Right atrium auricular region (tissue), 2 donors: ENCODE measurements at regions not wholly inside any gene's neighbourhood (a gene's known extent, or its start where the extent isn't known, plus 50 kb on each side); places are given as distances from the start of the nearest gene placed in this dataset.

Experiments used
- DNase-seq: peaks from one replicate; pipeline ENCODE4 v3.0.0-alpha.2; 2019; ENCODE audit warnings: low spot score
- H3K27ac ChIP-seq, 2 donors: fragments of 200-600 bp; sonication (generic); 1 replicate in 1 of 2; 2 replicates in 1 of 2; pipeline ENCODE4 v1.5.1; 2016 to 2019
- H3K27me3 ChIP-seq, 2 donors: fragments of 200-600 bp; sonication (generic); one replicate each; pipeline versions ENCODE4 v1.5.1 to v1.6.0; 2017 to 2019
- H3K36me3 ChIP-seq: fragments of 200-600 bp; sonication (generic); one replicate; pipeline ENCODE4 v1.5.1; 2016
- H3K4me1 ChIP-seq, 2 donors: fragments of 200-600 bp; sonication (generic); one replicate each; pipeline versions ENCODE4 v1.5.1 to v1.6.0; 2017 to 2019
- H3K4me3 ChIP-seq, 2 donors: fragments of 200-600 bp; sonication (generic); 1 replicate in 1 of 2; 2 replicates in 1 of 2; pipeline ENCODE4 v1.5.1; 2017 to 2019; ENCODE audit warnings: mild to moderate bottlenecking in 1 of 2, moderate library complexity in 1 of 2
- H3K9me3 ChIP-seq, 2 donors: fragments of 200-600 bp; sonication (generic); one replicate each; pipeline ENCODE4 v1.5.1; 2019
- CTCF ChIP-seq, 2 donors: fragments of 200-600 bp; sonication (generic); IDR thresholded peaks; one replicate each; pipeline ENCODE4 v1.5.1; 2019; ENCODE audit warnings: antibody characterized with exemption in 2 of 2

- Histone ChIP-seq H3K9me3 (no peaks in the 10 kb centered on the region), H3K4me3 (no peak overlapping the region), H3K27ac (no peak overlapping the region), H3K4me1 (no peaks in the 10 kb centered on the region), H3K27me3 (no peaks in the 10 kb centered on the region), H3K36me3 (no peaks in the 10 kb centered on the region)
- TF ChIP-seq CTCF (IDR thresholded peaks at IDR 0.05) = no peak
- no peak for DNase-seq
These were observed 490.7 kb upstream of the KCND2 start for GRCh38 chr7:119782286-119782685.

- H3K36me3 ChIP-seq = no peaks in the 10 kb centered on the region
- H3K4me3 ChIP-seq = no peak overlapping the region
- H3K4me1 ChIP-seq = no peaks in the 10 kb centered on the region
- H3K27ac ChIP-seq = no peak overlapping the region
- no peak for DNase-seq
- no peaks in the 10 kb centered on the region for H3K27me3 ChIP-seq
- H3K9me3 ChIP-seq = no peaks in the 10 kb centered on the region
- TF ChIP-seq CTCF (IDR thresholded peaks at IDR 0.05) = no peak
These were observed 489.2 kb upstream of the KCND2 start for GRCh38 chr7:119783799-119784198.

GRCh38 chr7:119802147-119802546 is 470.8 kb upstream of the KCND2 start:
- TF ChIP-seq CTCF (IDR thresholded peaks at IDR 0.05) = no peak

GRCh38 chr7:119825091-119825655 is 447.8 kb upstream of the KCND2 start:
- no peaks in the 10 kb centered on the region for H3K36me3 ChIP-seq
- no peak overlapping the region for H3K4me3 ChIP-seq
- H3K27me3 ChIP-seq = no peaks in the 10 kb centered on the region
- H3K9me3 ChIP-seq = peaks cover 0 to 16% of the 10 kb centered on the region in 2 donors
- no peak for TF ChIP-seq CTCF (IDR thresholded peaks at IDR 0.05)
- H3K4me1 ChIP-seq = no peaks in the 10 kb centered on the region
- no peak overlapping the region for H3K27ac ChIP-seq
- DNase-seq = no peak

More at GRCh38 chr7:119802147-119802546, 470.8 kb upstream of the KCND2 start:
- Histone ChIP-seq H3K36me3 (no peaks in the 10 kb centered on the region), H3K27ac (no peak overlapping the region), H3K9me3 (no peaks in the 10 kb centered on the region), H3K4me3 (no peak overlapping the region), H3K4me1 (no peaks in the 10 kb centered on the region), H3K27me3 (no peaks in the 10 kb centered on the region)
- no peak for DNase-seq

- Histone ChIP-seq H3K4me1 (no peaks in the 10 kb centered on the region), H3K9me3 (peaks cover 0 to 2% of the 10 kb centered on the region in 2 donors), H3K36me3 (no peaks in the 10 kb centered on the region), H3K27ac (no peak overlapping the region), H3K4me3 (no peak overlapping the region), H3K27me3 (no peaks in the 10 kb centered on the region)
- TF ChIP-seq CTCF (IDR thresholded peaks at IDR 0.05) = no peak
- no peak for DNase-seq
These were observed 446.4 kb upstream of the KCND2 start for GRCh38 chr7:119826547-119826946.

- no peak for DNase-seq
- TF ChIP-seq CTCF (IDR thresholded peaks at IDR 0.05) = no peak
These were observed 434.5 kb upstream of the KCND2 start for GRCh38 chr7:119838444-119838843.

More at GRCh38 chr7:119838444-119838843, 434.5 kb upstream of the KCND2 start:
- peaks cover 0 to 14% of the 10 kb centered on the region in 2 donors for H3K9me3 ChIP-seq
- H3K4me1 ChIP-seq = no peaks in the 10 kb centered on the region
- H3K27ac ChIP-seq = no peak overlapping the region
- H3K36me3 ChIP-seq = no peaks in the 10 kb centered on the region
- no peaks in the 10 kb centered on the region for H3K27me3 ChIP-seq
- H3K4me3 ChIP-seq = no peak overlapping the region
